GM18870 (cell line): ENCODE measurements at regions not wholly inside any gene's neighbourhood (a gene's known extent, or its start where the extent isn't known, plus 50 kb on each side); places are given as distances from the start of the nearest gene placed in this dataset.

Experiments
- ATAC-seq: cut with Tn5 transposase; IDR thresholded peaks from one replicate; pipeline ENCODE4 v1.9.1; 2021; ENCODE audit warnings: moderate library complexity; ENCODE audit not compliant: unreplicated experiment

DNA sequence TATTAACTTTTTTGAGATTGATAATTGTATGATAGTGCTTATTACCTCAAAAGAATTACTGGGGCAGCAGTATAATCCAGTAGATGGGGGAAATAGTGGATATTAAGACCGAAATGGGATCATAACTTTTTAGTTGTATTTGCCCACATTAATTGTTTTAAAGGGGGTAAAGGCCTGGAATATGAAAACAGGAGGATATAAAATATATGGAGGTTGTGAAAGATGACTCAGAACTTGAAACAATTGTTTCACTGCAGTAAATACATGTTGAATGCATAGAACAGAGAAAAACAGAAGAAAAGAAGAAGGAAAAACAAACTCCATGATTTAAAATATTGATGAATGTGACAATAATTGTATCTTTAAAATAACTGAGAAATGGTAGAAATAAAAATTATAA lies 94.1 kb upstream of the VPREB1 start:
- ATAC-seq = no peak

DNA sequence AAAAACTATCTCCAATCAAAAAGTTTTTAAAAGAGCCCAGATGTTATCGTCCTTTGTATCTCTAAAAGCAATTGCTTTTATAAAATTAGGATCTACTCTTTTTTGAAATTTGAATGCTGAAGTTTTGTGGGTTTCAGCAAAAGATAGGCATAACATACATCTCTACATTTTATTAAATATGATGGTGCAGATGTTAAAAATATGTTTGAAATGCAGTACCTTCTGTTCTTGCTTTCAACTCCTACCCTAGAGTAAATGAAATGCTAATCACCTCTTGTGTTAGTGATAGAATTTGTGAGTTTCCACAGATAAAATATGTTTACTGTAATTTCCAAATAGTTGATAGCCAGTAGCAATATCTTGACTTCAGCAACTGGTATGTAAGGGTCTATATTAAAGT lies 95.7 kb upstream of the VPREB1 start:
- ATAC-seq = no peak

DNA sequence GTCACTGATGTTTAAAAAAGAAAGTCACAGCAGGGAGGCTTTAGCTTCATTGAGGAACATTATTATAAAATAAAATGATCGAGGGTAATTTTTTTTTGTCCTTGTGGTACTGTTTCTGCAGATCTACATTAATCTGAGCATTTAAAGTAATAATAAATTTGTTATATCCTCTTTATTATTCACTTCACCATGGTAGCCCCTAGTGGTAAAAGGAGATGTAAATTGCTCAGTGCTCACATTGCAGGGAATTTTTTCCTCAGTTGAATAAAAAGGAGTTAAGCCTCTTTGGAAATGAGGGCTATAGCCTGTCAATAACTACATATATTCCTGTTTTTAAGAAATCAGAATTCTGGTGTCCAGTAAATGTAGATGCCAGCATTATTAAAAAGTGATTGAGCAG lies 99.7 kb upstream of the VPREB1 start:
- no peak for ATAC-seq

DNA sequence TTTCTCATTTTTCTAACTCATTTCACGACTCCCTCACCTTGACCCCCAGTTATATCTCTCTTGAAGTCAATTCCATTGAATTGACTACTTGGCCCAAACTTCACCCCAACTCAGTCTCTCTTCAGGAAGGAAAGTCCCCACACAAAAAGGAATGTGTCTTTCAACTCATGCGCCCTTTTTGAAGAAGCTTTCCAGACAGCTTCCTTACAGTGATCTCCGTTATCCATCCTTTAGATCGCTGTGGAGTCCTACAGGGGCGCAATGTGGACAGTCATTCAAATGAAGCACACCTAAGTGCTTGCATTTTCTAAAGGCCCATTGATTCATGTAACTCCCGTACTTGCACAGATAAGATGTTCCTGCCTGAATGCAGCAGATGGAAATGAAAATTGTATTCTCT lies 101.1 kb upstream of the VPREB1 start:
- ATAC-seq = no peak

DNA sequence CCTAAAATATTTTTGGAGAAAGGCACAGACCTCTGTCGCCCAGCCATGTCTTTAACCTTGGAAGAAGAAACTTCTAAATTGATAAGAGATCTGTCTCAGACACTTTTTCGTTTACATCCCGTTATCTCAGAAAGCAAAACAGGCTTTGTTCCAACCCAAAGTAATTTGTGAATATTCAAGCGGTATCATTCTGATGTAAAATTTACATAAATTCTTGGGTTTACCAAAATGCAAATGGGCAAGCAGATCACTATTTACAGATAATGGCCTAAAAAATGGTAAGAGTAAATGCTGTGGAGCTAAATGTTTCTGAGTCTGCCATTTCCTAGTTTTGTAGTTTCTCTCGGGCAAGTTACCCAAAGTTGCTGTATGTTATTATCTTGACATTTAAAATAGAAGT lies 101.9 kb upstream of the VPREB1 start:
- ATAC-seq = no peak

- no peak for ATAC-seq
Observed at GRCh38 chr22:22141771-22142591, 102.6 kb upstream of the VPREB1 start.

GRCh38 chr22:22141031-22141430 lies 103.6 kb upstream of the VPREB1 start:
- no peak for ATAC-seq

- no peak for ATAC-seq
Observed at GRCh38 chr22:22139364-22139763, 105.2 kb upstream of the VPREB1 start.

DNA sequence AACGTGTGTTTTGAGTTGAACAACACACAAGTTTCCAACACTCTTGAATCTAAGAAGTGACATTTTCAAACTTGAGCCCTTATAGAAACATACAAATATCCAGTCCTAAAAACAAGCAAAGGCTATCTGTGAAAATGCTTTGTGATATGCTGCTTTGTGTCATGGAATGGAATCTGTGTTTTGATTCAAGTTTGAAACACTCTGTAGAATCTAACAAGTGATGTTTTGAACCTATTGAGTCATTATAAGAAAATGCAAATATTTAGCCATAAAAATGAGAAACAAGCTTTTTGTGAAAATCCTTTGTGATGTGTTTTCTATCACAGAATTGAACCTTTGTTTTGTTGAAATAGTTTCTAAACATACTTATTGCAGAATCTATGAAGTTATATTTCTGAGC lies 105.7 kb upstream of the VPREB1 start:
- ATAC-seq = no peak

GRCh38 chr22:22137891-22138290 lies 106.7 kb upstream of the VPREB1 start:
- no peak for ATAC-seq

- ATAC-seq = no peak
Observed at GRCh38 chr22:22133910-22134309, 110.7 kb upstream of the VPREB1 start.

DNA sequence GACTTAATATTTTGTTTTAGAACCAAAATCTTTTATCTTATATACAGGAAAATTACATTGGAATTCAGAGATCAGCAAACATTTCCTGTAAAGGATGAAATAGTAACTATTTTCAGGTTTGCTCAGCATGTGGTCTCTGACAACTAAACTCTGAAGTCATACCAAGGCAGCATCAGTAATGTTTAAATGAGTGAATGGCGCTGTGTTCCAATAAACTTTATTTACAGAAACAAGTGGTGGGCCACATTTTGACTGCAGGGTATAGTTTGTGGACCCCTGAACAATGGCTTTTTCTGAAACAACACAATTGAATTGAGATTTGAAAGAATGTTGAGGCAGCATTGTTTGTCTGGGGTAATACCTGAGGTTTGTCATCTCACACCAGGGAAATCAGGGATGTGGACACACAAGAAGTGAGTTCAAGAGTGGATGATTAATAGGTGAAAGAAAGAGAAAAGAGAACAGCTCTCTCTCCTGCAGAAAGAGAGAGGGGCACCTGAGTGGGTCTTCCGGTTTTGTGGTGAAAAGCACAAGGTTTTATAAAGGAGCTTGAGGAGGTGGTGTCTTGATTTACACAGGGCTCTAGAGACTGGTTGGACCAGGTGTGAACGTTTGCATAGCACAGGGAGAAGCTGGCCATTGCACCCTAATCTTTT lies 113.5 kb upstream of the VPREB1 start:
- ATAC-seq = no peak

GRCh38 chr22:22129387-22129786 lies 115.2 kb upstream of the VPREB1 start:
- no peak for ATAC-seq

GRCh38 chr22:22128440-22128839 lies 116.1 kb upstream of the VPREB1 start:
- ATAC-seq = no peak

DNA sequence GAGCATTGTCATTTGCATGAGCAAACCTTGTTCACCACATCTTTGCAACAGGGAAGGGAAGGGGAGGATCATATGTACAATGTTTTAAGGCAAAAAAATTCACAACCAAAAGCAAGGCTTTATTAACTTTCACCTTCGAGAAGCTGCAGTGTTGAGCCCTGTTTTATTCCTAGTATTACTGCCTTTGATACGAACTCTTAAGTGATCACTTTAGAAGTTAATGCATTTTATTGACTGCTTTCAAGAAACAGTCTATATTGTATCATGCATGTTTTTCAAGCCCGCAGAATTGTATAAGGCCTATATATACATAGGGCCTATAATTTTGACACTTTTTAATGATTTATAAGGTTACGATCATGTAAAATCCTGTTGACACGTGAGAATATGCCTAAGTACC lies 117.5 kb upstream of the VPREB1 start:
- no peak for ATAC-seq

- ATAC-seq = no peak
Observed at GRCh38 chr22:22125579-22126468, 118.8 kb upstream of the VPREB1 start.

- no peak for ATAC-seq
Observed at GRCh38 chr22:22125028-22125578, 119.5 kb upstream of the VPREB1 start.

DNA sequence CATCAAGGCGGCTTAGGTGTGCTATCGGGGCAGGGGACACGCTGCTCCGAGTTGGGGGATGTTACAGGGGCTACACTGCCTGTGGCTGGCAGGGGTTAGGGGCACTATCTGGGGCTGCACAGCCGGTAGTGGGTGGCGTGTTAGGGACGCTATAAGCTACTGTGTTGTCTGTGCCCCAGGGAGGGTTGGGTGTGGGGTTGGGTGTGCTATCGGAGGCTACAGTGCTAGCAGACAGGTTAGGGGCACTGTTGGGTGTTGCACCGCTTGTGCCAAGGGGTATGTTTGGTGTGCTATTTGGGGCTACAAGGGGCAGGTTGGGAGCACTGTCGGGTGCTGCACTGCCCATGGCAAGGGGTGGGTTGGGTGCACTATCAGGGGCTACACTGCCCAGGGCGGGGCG lies 120.2 kb upstream of the VPREB1 start:
- ATAC-seq = no peak

DNA sequence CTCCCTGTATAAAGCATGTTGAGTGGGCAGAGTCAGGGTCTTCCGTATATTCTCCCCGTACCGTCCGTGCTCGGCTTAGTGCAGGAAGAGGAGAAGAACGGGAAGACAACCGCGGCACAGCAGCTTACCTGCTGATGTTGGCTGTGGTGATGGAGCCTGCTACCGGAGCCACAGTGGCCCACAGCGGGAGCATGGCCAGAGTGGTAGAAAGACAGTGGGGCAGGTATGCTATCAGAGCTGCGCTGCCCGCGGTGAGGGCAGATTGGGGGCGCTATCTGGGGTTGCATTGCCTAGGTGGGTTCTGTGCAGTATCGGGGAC lies 120.7 kb upstream of the VPREB1 start:
- no peak for ATAC-seq

GRCh38 chr22:22123118-22123959 lies 121.2 kb upstream of the VPREB1 start:
- ATAC-seq = no peak
